H54 (cell line): ENCODE measurements at regions not wholly inside any gene's neighbourhood (a gene's known extent, or its start where the extent isn't known, plus 50 kb on each side); places are given as distances from the start of the nearest gene placed in this dataset.
"Not testable (repeated sequence)": the region's sequence is repeated elsewhere in the genome, so short reads cannot be mapped to it uniquely, and the experiment has no call there.

Source experiments
- DNase-seq: peaks from one replicate; pipeline ENCODE4 v3.0.0; 2011; ENCODE audit warnings: low spot score, mixed read lengths; ENCODE audit not compliant: insufficient read length
- FAIRE-seq: peaks from 3 replicates; lab custom pipeline; 2011; peaks lifted over from hg19 to GRCh38; lab: Jason Lieb, UNC
- POLR2A ChIP-seq: IDR thresholded peaks from 2 replicates; pipeline ENCODE4 v1.6.1; 2011; ENCODE audit warnings: low read depth, mild to moderate bottlenecking, low read length

- no peak for TF ChIP-seq POLR2A
- FAIRE-seq (no peak), DNase-seq (no peak)
These were observed 1465.0 kb upstream of the GOT2 start for GRCh38 chr16:60199150-60199549.

GRCh38 chr16:60181536-60181935, 1447.4 kb upstream of the GOT2 start:
- no peak for DNase-seq
- no peak for TF ChIP-seq POLR2A
- no peak for FAIRE-seq

GRCh38 chr16:60180609-60181008, 1446.5 kb upstream of the GOT2 start:
- DNase-seq (no peak), FAIRE-seq (no peak)
- no peak for TF ChIP-seq POLR2A

DNA sequence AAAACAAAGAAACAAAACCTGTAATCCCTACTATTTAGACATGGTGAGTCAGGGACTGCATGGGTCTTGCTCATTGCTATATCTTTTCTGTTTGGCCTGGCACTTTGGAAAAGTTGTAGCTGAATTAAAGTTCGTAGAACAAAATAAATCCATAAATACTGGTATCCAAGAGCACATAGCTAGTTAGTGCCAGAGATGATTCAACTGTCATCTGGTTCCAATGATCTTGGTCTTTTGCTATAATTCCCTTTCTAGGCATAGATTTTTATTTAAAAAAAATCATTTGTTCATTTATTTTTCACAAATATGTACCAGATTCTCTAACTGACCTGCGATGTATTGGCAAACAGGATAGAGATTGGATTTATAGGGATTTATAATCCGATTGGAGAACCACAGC, 1436.1 kb upstream of the GOT2 start:
- no peak for TF ChIP-seq POLR2A
- DNase-seq, result no peak
- no peak for FAIRE-seq

DNA sequence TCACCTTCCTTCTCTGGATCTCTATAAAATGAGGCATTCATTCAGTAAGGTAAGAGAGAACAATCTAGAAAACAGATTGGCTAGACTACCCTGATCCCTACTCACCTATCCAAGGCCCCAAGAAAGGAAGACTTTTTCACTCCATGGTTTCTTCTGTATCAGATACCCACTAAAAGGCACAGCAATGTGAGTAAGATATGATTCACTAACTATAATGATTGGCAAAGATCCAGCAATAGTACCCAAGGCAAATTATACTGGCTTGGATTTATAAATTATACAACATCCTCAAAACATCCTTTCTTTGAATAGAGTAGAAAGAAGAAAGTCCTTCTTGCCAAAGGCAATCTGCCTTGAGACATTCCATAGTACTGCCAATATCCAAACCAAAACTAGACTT, 1432.0 kb upstream of the GOT2 start:
- FAIRE-seq (no peak), DNase-seq (no peak)
- TF ChIP-seq POLR2A, result no peak

DNA sequence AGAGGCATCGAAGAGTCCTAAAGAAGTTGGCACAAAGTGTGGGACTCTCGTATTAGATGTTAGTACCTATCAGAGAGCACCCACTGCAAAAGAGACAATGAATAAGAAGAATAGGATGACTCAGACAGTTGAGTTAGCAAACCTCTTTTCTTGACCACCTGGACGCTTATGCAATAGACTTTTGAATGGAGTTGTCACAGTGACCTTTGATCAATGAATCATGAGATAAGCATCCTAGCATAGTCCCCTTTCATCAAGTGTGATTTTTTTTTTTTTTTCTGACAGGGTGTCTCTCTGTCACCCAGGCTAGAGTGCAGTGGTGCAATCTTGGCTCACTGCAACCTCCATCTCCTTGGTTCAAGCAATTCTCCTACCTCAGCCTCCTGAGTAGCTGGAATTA, 1417.9 kb upstream of the GOT2 start:
- DNase-seq, result no peak
- no peak for FAIRE-seq

DNA sequence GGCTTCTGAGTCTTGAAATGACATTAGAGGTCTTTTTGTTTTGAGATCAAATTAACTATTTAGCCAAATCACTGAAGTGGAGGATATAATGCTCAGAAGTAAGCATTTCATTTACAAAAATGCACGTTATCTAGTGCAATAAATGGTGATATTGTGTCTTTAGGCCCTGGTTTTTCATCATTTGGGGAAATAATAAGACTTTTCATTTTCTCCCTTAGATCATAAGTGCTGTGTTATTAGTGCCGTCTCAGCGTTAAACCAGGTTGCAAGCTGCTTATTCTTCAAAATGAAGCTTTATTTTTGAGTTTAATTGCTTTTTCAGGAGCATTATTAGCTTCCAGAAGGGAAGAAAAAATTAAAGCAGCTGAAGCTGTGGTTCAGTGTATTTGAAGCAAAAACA, 1416.8 kb upstream of the GOT2 start:
- FAIRE-seq (no peak), DNase-seq (no peak)
- no peak for TF ChIP-seq POLR2A

More for the DNA sequence above, 1417.9 kb upstream of the GOT2 start:
- TF ChIP-seq POLR2A, result no peak

GRCh38 chr16:60143348-60143705, 1409.2 kb upstream of the GOT2 start:
- DNase-seq (no peak), FAIRE-seq (no peak)
- no peak for TF ChIP-seq POLR2A

GRCh38 chr16:60142619-60143347, 1408.7 kb upstream of the GOT2 start:
- no peak for FAIRE-seq
- no peak for TF ChIP-seq POLR2A
- DNase-seq, result no peak

- DNase-seq, result no peak
- no peak for TF ChIP-seq POLR2A
- no peak for FAIRE-seq
These were observed 1403.8 kb upstream of the GOT2 start for GRCh38 chr16:60137891-60138290.

DNA sequence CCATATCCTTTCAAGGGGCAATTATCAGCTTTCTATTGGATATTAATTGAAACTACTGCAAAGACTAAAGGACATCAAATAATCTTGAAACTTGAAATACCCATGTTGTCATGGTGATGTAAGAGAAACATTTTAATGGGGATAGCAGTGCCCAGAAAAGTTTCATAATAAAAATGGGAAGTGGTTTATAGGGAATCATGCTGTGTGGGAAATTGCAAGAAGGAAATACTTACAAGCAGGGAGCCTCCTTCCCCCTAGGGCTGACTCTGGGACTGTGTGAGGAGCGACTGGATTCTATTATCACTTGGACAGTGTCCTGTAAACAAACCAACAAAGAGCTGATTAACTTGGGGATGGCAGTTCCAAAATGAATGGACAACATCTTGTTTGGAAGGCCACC, 1393.1 kb upstream of the GOT2 start:
- no peak for FAIRE-seq
- DNase-seq, result no peak
- TF ChIP-seq POLR2A, result no peak

DNA sequence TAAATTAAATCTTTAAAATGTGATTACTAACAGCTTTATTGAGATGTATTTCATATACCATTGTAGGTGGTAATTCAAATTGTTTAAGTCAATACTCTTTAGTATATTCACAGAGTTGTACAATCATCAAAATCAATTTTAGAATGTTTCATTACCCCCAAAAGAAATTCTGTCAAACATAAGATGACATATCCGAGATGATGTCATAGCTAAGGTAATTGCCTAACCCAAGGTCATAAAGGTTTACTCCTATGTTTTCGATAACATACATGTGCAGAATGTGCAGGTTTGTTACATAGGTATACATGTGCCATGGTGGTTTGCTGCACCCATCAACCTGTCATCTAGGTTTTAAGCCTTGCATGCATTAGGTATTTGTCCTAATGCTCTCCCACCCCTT, 1392.0 kb upstream of the GOT2 start:
- not testable (repeated sequence) for FAIRE-seq, DNase-seq

- DNase-seq (no peak), FAIRE-seq (no peak)
- TF ChIP-seq POLR2A, result no peak
These were observed 1389.4 kb upstream of the GOT2 start for GRCh38 chr16:60123392-60124023.

DNA sequence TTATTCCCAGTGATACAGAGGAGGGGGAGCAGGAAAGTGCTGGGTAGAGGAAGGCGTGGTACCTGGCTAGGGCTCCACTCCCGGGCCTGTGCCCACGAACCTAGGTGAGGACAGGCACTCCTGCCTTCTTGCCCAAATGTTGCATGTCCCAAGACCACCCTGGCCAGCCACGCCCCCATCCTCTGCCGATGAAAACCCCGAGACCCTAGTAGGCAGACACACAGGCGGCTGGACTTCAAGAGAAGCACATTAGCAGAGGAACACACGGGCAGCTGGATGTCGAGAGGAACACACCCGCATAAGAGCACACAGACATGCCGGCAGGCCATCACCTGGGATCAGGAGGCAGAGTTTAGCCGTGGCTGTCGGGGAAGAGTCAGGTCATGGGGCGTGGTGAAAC, 1386.5 kb upstream of the GOT2 start:
- DNase-seq, result no peak
- FAIRE-seq, result no peak
- no peak for TF ChIP-seq POLR2A

DNA sequence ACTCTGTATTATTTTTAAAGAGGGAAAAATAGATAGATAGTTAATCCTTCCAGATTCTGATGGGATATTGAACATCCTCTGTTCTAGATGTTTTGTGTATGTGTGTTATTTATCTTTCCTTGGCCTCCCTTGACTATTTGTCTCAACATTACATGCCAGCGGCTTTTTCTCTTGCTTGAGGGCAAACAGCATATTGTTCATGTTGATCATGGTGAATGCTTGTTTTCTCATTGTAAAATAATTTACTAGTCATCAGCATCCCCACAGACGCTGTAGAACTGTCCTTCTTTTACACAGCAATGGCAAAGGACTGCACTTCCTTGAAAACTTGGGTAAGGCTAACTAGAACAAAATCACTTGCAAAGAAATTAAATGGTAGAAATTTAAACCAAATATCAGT, 1376.4 kb upstream of the GOT2 start:
- DNase-seq (no peak), FAIRE-seq (no peak)
- no peak for TF ChIP-seq POLR2A

DNA sequence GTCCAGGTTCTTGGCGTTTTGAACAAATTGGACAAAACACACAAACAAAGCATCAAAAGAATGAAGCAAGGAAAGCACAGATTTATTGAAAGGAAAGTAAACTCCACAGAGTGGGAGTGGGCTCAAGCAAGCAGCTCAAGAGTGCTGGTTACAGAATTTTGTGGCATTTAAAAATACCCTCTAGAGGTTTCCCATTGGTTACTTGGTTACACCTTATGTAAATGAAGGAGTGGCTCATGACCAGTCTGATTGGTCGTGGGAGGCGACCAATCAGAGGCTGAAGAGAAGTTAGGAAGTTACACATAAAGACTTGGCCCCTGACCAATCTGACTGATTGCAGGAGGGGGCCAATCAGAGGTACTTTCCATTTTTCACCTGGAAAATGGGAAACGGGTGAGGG, 1373.8 kb upstream of the GOT2 start:
- DNase-seq, result no peak
- TF ChIP-seq POLR2A, result no peak
- FAIRE-seq, result no peak
